Osteoblast (primary cell): ENCODE measurements at regions not wholly inside any gene's neighbourhood (a gene's known extent, or its start where the extent isn't known, plus 50 kb on each side); places are given as distances from the start of the nearest gene placed in this dataset.

Experiments
- DNase-seq: peaks from one replicate; pipeline ENCODE4 v3.0.0; 2011; ENCODE audit warnings: low spot score, mixed read lengths; ENCODE audit not compliant: insufficient read length; ENCODE audit errors: missing footprints
- H2AFZ ChIP-seq: 2 replicates; pipeline ENCODE4 v1.6.0; 2011; ENCODE audit warnings: mild to moderate bottlenecking, low read length
- H3K27ac ChIP-seq: 2 replicates; pipeline ENCODE4 v1.5.1; 2011; ENCODE audit warnings: mild to moderate bottlenecking, low read depth, low read length, moderate library complexity
- H3K27me3 ChIP-seq: 2 replicates; pipeline ENCODE4 v1.6.0; 2012; ENCODE audit warnings: mild to moderate bottlenecking, control low read depth, inconsistent platforms, low read length, moderate library complexity; ENCODE audit not compliant: insufficient read depth
- H3K36me3 ChIP-seq: 2 replicates; pipeline ENCODE4 v1.5.1; 2011; ENCODE audit warnings: mild to moderate bottlenecking, low read length, control low read depth, moderate library complexity; ENCODE audit not compliant: insufficient read depth
- H3K4me1 ChIP-seq: 2 replicates; pipeline ENCODE4 v1.5.1; 2011; ENCODE audit warnings: mild to moderate bottlenecking, low read length, control low read depth, moderate library complexity; ENCODE audit not compliant: insufficient read depth
- H3K4me2 ChIP-seq: 2 replicates; pipeline ENCODE4 v1.6.0; 2011; ENCODE audit warnings: mild to moderate bottlenecking, low read length; ENCODE audit not compliant: insufficient read depth
- H3K4me3 ChIP-seq: fragments of 200-600 bp; sonication (generic); 3 replicates; pipeline ENCODE4 v1.5.1; 2012; ENCODE audit warnings: mild to moderate bottlenecking, low read length, inconsistent platforms; ENCODE audit not compliant: insufficient read depth
- H3K79me2 ChIP-seq: 2 replicates; pipeline ENCODE4 v1.6.0; 2012; ENCODE audit warnings: mild to moderate bottlenecking, low read length, control low read depth, inconsistent platforms; ENCODE audit not compliant: insufficient read depth
- H3K9me3 ChIP-seq: 2 replicates; pipeline ENCODE4 v1.5.1; 2011; ENCODE audit warnings: low read depth, low read length, control low read depth
- H4K20me1 ChIP-seq: 2 replicates; pipeline ENCODE4 v1.6.0; 2012; ENCODE audit warnings: mild to moderate bottlenecking, low read length, control low read depth; ENCODE audit not compliant: insufficient read depth
- CTCF ChIP-seq: IDR thresholded peaks from 2 replicates; pipeline ENCODE4 v1.5.1; 2011; ENCODE audit warnings: mild to moderate bottlenecking, low read depth, low read length, moderate library complexity; ENCODE audit errors: extremely low read depth

GRCh38 chr14:85257287-85257686 is 272.7 kb upstream of the FLRT2 start:
- no peak overlapping the region for H2AFZ ChIP-seq
- H3K4me1 ChIP-seq, result peaks cover 2% of the 10 kb centered on the region
- TF ChIP-seq CTCF, result no peak
- no peak overlapping the region for H3K27ac ChIP-seq
- no peaks in the 10 kb centered on the region for H3K27me3 ChIP-seq
- H3K9me3 ChIP-seq, result no peaks in the 10 kb centered on the region
- H4K20me1 ChIP-seq, result no peaks in the 10 kb centered on the region
- DNase-seq, result no peak
- H3K4me3 ChIP-seq, result no peak overlapping the region
- no peak overlapping the region for H3K4me2 ChIP-seq
- no peaks in the 10 kb centered on the region for H3K36me3 ChIP-seq
- no peaks in the 10 kb centered on the region for H3K79me2 ChIP-seq

GRCh38 chr14:85263916-85264675 is 265.8 kb upstream of the FLRT2 start:
- Histone ChIP-seq H3K4me2 (no peak overlapping the region), H3K4me1 (no peaks in the 10 kb centered on the region), H3K9me3 (no peaks in the 10 kb centered on the region), H2AFZ (no peak overlapping the region), H3K36me3 (no peaks in the 10 kb centered on the region), H4K20me1 (no peaks in the 10 kb centered on the region), H3K4me3 (no peak overlapping the region), H3K27me3 (no peaks in the 10 kb centered on the region), H3K79me2 (no peaks in the 10 kb centered on the region), H3K27ac (no peak overlapping the region)
- TF ChIP-seq CTCF, result no peak
- no peak for DNase-seq

- Histone ChIP-seq H2AFZ (peak overlapping the region; percentile 57), H3K4me3 (peak overlapping the region; percentile 35)
- no peak for DNase-seq
Measured at GRCh38 chr14:85273099-85273677, 256.8 kb upstream of the FLRT2 start.

More at GRCh38 chr14:85273099-85273677, 256.8 kb upstream of the FLRT2 start:
- H3K27me3 ChIP-seq, result no peaks in the 10 kb centered on the region
- H3K9me3 ChIP-seq, result no peaks in the 10 kb centered on the region
- no peak overlapping the region for H3K27ac ChIP-seq
- no peaks in the 10 kb centered on the region for H3K36me3 ChIP-seq
- H3K4me2 ChIP-seq, result peak overlapping the region; percentile 58
- H3K4me1 ChIP-seq, result no peaks in the 10 kb centered on the region
- TF ChIP-seq CTCF, result no peak
- no peaks in the 10 kb centered on the region for H4K20me1 ChIP-seq
- no peaks in the 10 kb centered on the region for H3K79me2 ChIP-seq
